K562 (cell line): ENCODE measurements at regions not wholly inside any gene's neighbourhood (a gene's known extent, or its start where the extent isn't known, plus 50 kb on each side); places are given as distances from the start of the nearest gene placed in this dataset.

ENCODE experiments used
- ZNF165 ChIP-seq: fragments of 250-450 bp; sonication (Bioruptor Pico); IDR thresholded peaks from 2 replicates; pipeline ENCODE4 v1.4.0; 2020; ENCODE audit warnings: borderline replicate concordance
- ZNF57 ChIP-seq: fragments of 450-650 bp; formaldehyde crosslinking; IDR thresholded peaks from 2 replicates; pipeline ENCODE4 v1.4.0; 2020; ENCODE audit warnings: mild to moderate bottlenecking, moderate library complexity

DNA sequence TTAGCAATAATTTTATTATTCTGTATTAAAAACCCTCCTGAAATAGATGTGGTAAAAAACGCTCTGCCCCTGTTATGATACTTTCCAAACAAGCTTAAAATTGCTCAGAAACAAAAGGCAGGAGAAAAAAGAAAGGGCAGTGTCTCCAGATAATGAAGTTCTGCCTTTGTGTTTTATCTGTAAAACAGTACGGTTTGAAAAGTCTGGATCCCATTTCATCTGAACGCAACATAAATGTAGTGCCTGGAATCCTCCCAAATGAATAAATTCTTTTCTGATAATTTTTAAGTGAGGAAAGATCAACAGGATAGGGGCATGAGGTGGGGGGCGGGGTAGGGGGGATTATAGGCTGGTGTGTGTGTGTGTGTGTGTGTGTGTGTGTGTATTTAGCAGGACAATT, 87.5 kb upstream of the SOX9 start:
- TF ChIP-seq ZNF57 (CRISPR knock-in tag) (no peak), ZNF165 (CRISPR knock-in tag) (no peak)
